H1 (cell line): ENCODE measurements at regions not wholly inside any gene's neighbourhood (a gene's known extent, or its start where the extent isn't known, plus 50 kb on each side); places are given as distances from the start of the nearest gene placed in this dataset.

Source experiments
- CTCF ChIA-PET: fragments of 300-600 bp; sonication (Branson Sonifier 250); formaldehyde crosslinking; loops from one replicate; lab custom pipeline; 2021; ENCODE audit not compliant: partially characterized antibody; lab: Charles Lee
- POLR2A ChIA-PET: fragments of 300-600 bp; sonication (Branson Sonifier 250); formaldehyde crosslinking; loops from one replicate; lab custom pipeline; 2021; ENCODE audit warnings: inconsistent platforms; ENCODE audit not compliant: partially characterized antibody; lab: Charles Lee
- DNase-seq, 2 experiments: peaks; one replicate each; pipeline versions ENCODE4 v3.0.0 to v3.0.0-alpha.2; 2010 to 2022; ENCODE audit warnings: low spot score in 2 of 2, low read depth in 1 of 2, mixed read lengths in 1 of 2
- FAIRE-seq: peaks from 2 replicates; lab custom pipeline; 2011; peaks lifted over from hg19 to GRCh38; lab: Jason Lieb, UNC
- H2AFZ ChIP-seq: 2 replicates; pipeline ENCODE4 v1.8.1; 2012; ENCODE audit warnings: low read length, inconsistent platforms
- H2AK5ac ChIP-seq: 2 replicates; pipeline ENCODE4 v1.6.1; 2013; ENCODE audit warnings: low read depth, low read length
- H2BK120ac ChIP-seq: replicated peaks from 2 replicates; pipeline ENCODE3; 2013; ENCODE audit warnings: low read depth, low read length, inconsistent platforms
- H2BK12ac ChIP-seq: 2 replicates; pipeline ENCODE4 v1.6.1; 2013; ENCODE audit warnings: low read depth, low read length
- H2BK15ac ChIP-seq: 2 replicates; pipeline ENCODE4 v1.6.1; 2013; ENCODE audit warnings: low read length
- H2BK20ac ChIP-seq: 2 replicates; pipeline ENCODE4 v1.6.1; 2013; ENCODE audit warnings: low read length
- H2BK5ac ChIP-seq: 2 replicates; pipeline ENCODE4 v1.6.1; 2013; ENCODE audit warnings: low read depth, low read length
- H3K14ac ChIP-seq: 2 replicates; pipeline ENCODE4 v1.6.1; 2013; ENCODE audit warnings: inconsistent platforms; ENCODE audit not compliant: insufficient read length
- H3K18ac ChIP-seq: 2 replicates; pipeline ENCODE4 v1.6.1; 2013; ENCODE audit warnings: low read length; ENCODE audit errors: extremely low read depth
- H3K23ac ChIP-seq: 2 replicates; pipeline ENCODE4 v1.6.1; 2013; ENCODE audit warnings: inconsistent platforms; ENCODE audit not compliant: insufficient read length
- H3K23me2 ChIP-seq: 2 replicates; pipeline ENCODE4 v1.6.1; 2013; ENCODE audit warnings: low read depth, low read length
- H3K27ac ChIP-seq: 2 replicates; pipeline ENCODE4 v1.6.1; 2011; ENCODE audit warnings: low read depth, low read length, inconsistent platforms
- H3K27me3 ChIP-seq, 4 experiments: replicated peaks in 1 of 4; 1 replicate in 1 of 4; 2 replicates in 3 of 4; pipeline versions ENCODE4 v1.6.1 to v1.8.1; 2011 to 2013; ENCODE audit warnings: low read length in 3 of 4, mild to moderate bottlenecking in 3 of 4, inconsistent platforms in 2 of 4, mixed read lengths in 2 of 4, moderate library complexity in 1 of 4; ENCODE audit not compliant: control insufficient read depth in 3 of 4, insufficient read depth in 3 of 4; ENCODE audit errors: extremely low read depth in 1 of 4
- H3K36me3 ChIP-seq, 4 experiments: 2 replicates each; pipeline versions ENCODE4 v1.6.1 to v1.8.1; 2011 to 2013; ENCODE audit warnings: mild to moderate bottlenecking in 4 of 4, low read length in 3 of 4, moderate library complexity in 2 of 4, control low read depth in 1 of 4, inconsistent platforms in 1 of 4; ENCODE audit not compliant: insufficient read depth in 4 of 4, control insufficient read depth in 2 of 4
- H3K4ac ChIP-seq: replicated peaks from 2 replicates; pipeline ENCODE3; 2013; ENCODE audit warnings: low read length, low read depth, mixed read lengths, inconsistent platforms; ENCODE audit not compliant: insufficient read length
- H3K4me1 ChIP-seq, 4 experiments: replicated peaks in 1 of 4; 1 replicate in 1 of 4; 2 replicates in 3 of 4; pipeline versions ENCODE4 v1.6.1 to v1.8.1; 2011 to 2013; ENCODE audit warnings: low read length in 3 of 4, inconsistent platforms in 2 of 4, mixed read lengths in 1 of 4; ENCODE audit not compliant: insufficient read depth in 4 of 4, control insufficient read depth in 3 of 4
- H3K4me2 ChIP-seq, 2 experiments: 2 replicates each; pipeline versions ENCODE4 v1.6.1 to v1.8.1; 2011 to 2013; ENCODE audit warnings: low read depth in 2 of 2, low read length in 2 of 2, control low read depth in 1 of 2, inconsistent platforms in 1 of 2, mild to moderate bottlenecking in 1 of 2; ENCODE audit not compliant: insufficient read depth in 1 of 2
- H3K4me3 ChIP-seq, 4 experiments: fragments of 200-600, 300-600 bp in 1 of 4; sonication (generic), shearing (Covaris generic), sonication (Bioruptor Twin) in 1 of 4; 2 replicates each; pipeline versions ENCODE4 v1.5.1 to v1.8.1; 2011 to 2016; ENCODE audit warnings: low read length in 4 of 4, low read depth in 3 of 4, control low read depth in 2 of 4, inconsistent platforms in 2 of 4, mild to moderate bottlenecking in 2 of 4, mixed read lengths in 1 of 4, moderate library complexity in 1 of 4; ENCODE audit not compliant: insufficient read depth in 2 of 4; ENCODE audit errors: extremely low read depth in 1 of 4
- H3K56ac ChIP-seq: replicated peaks from 2 replicates; pipeline ENCODE3; 2013; ENCODE audit warnings: low read depth, mild to moderate bottlenecking, mixed read lengths, low read length, inconsistent platforms; ENCODE audit not compliant: insufficient read length
- H3K79me1 ChIP-seq: 2 replicates; pipeline ENCODE4 v1.6.1; 2013; ENCODE audit warnings: low read depth, low read length, control low read depth
- H3K79me2 ChIP-seq, 2 experiments: 2 replicates each; pipeline versions ENCODE4 v1.6.1 to v1.8.1; 2012 to 2013; ENCODE audit warnings: low read length in 2 of 2, mild to moderate bottlenecking in 2 of 2, inconsistent platforms in 1 of 2; ENCODE audit not compliant: insufficient read depth in 2 of 2, control insufficient read depth in 1 of 2
- H3K9ac ChIP-seq, 4 experiments: replicated peaks in 1 of 4; 1 replicate in 1 of 4; 2 replicates in 3 of 4; pipeline versions ENCODE4 v1.6.1 to v1.8.1; 2011 to 2013; ENCODE audit warnings: low read depth in 3 of 4, low read length in 3 of 4, control low read depth in 2 of 4, mild to moderate bottlenecking in 2 of 4, moderate library complexity in 2 of 4, inconsistent platforms in 1 of 4; ENCODE audit errors: extremely low read depth in 1 of 4
- H3K9me3 ChIP-seq, 2 experiments: 2 replicates each; pipeline versions ENCODE4 v1.6.1 to v1.8.1; 2012 to 2013; ENCODE audit warnings: mild to moderate bottlenecking in 2 of 2, moderate library complexity in 2 of 2, control low read depth in 1 of 2, inconsistent platforms in 1 of 2, low read depth in 1 of 2, low read length in 1 of 2, mixed read lengths in 1 of 2; ENCODE audit not compliant: insufficient read depth in 2 of 2
- H4K20me1 ChIP-seq, 2 experiments: replicated peaks in 1 of 2; 2 replicates each; pipeline versions ENCODE3 to v1.8.1; 2011 to 2013; ENCODE audit warnings: inconsistent platforms in 2 of 2, low read length in 2 of 2, mild to moderate bottlenecking in 1 of 2; ENCODE audit not compliant: insufficient read depth in 2 of 2, control insufficient read depth in 1 of 2
- H4K5ac ChIP-seq: 2 replicates; pipeline ENCODE4 v1.6.1; 2013; ENCODE audit warnings: low read length, low read depth, mixed read lengths, inconsistent platforms; ENCODE audit not compliant: insufficient read length
- H4K8ac ChIP-seq: 2 replicates; pipeline ENCODE4 v1.8.0; 2013; ENCODE audit warnings: mild to moderate bottlenecking, moderate library complexity, low read length, inconsistent platforms; ENCODE audit not compliant: insufficient read depth; ENCODE audit errors: extremely low read depth
- H4K91ac ChIP-seq: replicated peaks from 2 replicates; pipeline ENCODE3; 2013; ENCODE audit warnings: low read length, mixed read lengths, inconsistent platforms; ENCODE audit not compliant: insufficient read length
- ASH2L ChIP-seq: fragments of 200-600, 300-600 bp; sonication (generic); IDR thresholded peaks from one replicate; pipeline ENCODE4 v1.7.1; 2017; ENCODE audit warnings: low read length
- CHD1 ChIP-seq: IDR thresholded peaks from 2 replicates; pipeline ENCODE4 v1.6.1; 2012; ENCODE audit warnings: low read depth, low read length, improper control_type of control experiment
- CHD2 ChIP-seq: IDR thresholded peaks from 2 replicates; pipeline ENCODE4 v1.6.1; 2012; ENCODE audit warnings: low read length, improper control_type of control experiment
- JUN ChIP-seq: IDR thresholded peaks from 2 replicates; pipeline ENCODE4 v1.6.1; 2011; ENCODE audit warnings: low read depth, mild to moderate bottlenecking, improper control_type of control experiment, low read length
- KDM4A ChIP-seq: IDR thresholded peaks from one replicate; pipeline ENCODE4 v1.7.1; 2012; ENCODE audit warnings: low read depth, mild to moderate bottlenecking, moderate library complexity, low read length, inconsistent platforms; ENCODE audit not compliant: severe bottlenecking
- NRF1 ChIP-seq: IDR thresholded peaks from 2 replicates; pipeline ENCODE4 v1.6.1; 2011; ENCODE audit warnings: mild to moderate bottlenecking, low read depth, low read length, improper control_type of control experiment
- POU5F1 ChIP-seq: IDR thresholded peaks from 2 replicates; pipeline ENCODE4 v1.6.1; 2011; ENCODE audit warnings: low read depth, mild to moderate bottlenecking, low read length, moderate library complexity
- RBBP5 ChIP-seq: IDR thresholded peaks from 2 replicates; pipeline ENCODE4 v1.7.1; 2012; ENCODE audit warnings: low read depth, mild to moderate bottlenecking, inconsistent platforms, low read length, moderate library complexity, borderline replicate concordance
- TEAD4 ChIP-seq: IDR thresholded peaks from 2 replicates; pipeline ENCODE4 v1.6.1; 2012; ENCODE audit warnings: low read depth, low read length, inconsistent platforms, mixed read lengths
- YY1 ChIP-seq: IDR thresholded peaks from 2 replicates; pipeline ENCODE4 v1.6.1; 2011; ENCODE audit warnings: low read depth, mild to moderate bottlenecking, low read length
- ZNF274 ChIP-seq: IDR thresholded peaks from 2 replicates; pipeline ENCODE4 v1.7.0; 2012; ENCODE audit warnings: low read length, borderline replicate concordance; ENCODE audit errors: extremely low read depth
- WGBS, 2 experiments: shearing (Covaris generic) in 1 of 2; methylation state at CpG; one replicate each; pipeline versions ENCODE4 v1.1.6 to v1.1.7; 2013 to 2015; ENCODE audit warnings: low lambda C conversion rate in 2 of 2, mixed read lengths in 2 of 2, inconsistent platforms in 1 of 2, low coverage in 1 of 2, missing lambda C conversion rate in 1 of 2; ENCODE audit not compliant: insufficient replicate concordance in 2 of 2, insufficient coverage in 1 of 2, insufficient read length in 1 of 2; ENCODE audit errors: extremely low coverage in 1 of 2, missing lambda C conversion rate in 1 of 2; 5-methylcytosine and 5-hydroxymethylcytosine counted together

DNA sequence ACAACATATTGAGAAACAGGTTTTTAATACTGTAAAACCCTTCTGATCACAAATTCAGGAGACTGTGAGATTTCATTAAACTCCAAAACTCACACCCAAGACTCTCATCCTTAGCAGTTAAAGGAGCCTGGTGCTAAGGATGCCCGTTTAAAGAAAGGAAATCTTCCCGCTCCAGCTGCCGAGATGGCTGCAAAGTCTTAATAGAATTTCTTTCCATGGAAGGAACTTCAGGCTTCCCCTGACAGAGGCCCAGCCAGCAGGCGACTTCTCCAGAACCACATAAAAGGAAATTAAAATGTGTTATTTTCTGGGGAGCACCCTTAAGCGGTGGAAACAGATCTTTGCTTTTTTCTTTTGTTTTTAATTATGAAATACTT is 104.7 kb upstream of the CHST15 start:
- H2BK15ac ChIP-seq: no peak overlapping the region
- no peak overlapping the region for H2BK120ac ChIP-seq
- no peak overlapping the region for H3K18ac ChIP-seq
- no peak overlapping the region for H3K56ac ChIP-seq
- H3K4me1 ChIP-seq: no peaks in the 10 kb centered on the region
- FAIRE-seq: no peak
- WGBS, 2 experiments: 77% methylated on average over 5 of the region's 5 CpGs; no CpG with 5 or more reads in 1 of the 2 experiments
- no peaks in the 10 kb centered on the region for H3K79me2 ChIP-seq
- no peak overlapping the region for H3K9ac ChIP-seq
- no peak overlapping the region for H4K8ac ChIP-seq
- no peak overlapping the region for H4K91ac ChIP-seq
- no peak overlapping the region for H3K4me2 ChIP-seq
- no peaks in the 10 kb centered on the region for H3K36me3 ChIP-seq
- no peak overlapping the region for H3K4me3 ChIP-seq
- CTCF ChIA-PET: interaction anchor here (0.6 to 0.8 kb wide), 2 partner anchors 19 to 315 kb away, joined by 3 read pairs; no protein-coding TSS in a partner anchor
- no peaks in the 10 kb centered on the region for H4K20me1 ChIP-seq
- 0 out of 4 replicates have a peak, but pooled peaks cover 0 to 3% of the 10 kb centered on the region in 2 experiments for H3K9me3 ChIP-seq
- POLR2A ChIA-PET: no interaction called here
- TF ChIP-seq RBBP5: no peak
- TF ChIP-seq NRF1: no peak
- TF ChIP-seq CHD1: no peak
- no peak for TF ChIP-seq ZNF274
- TF ChIP-seq CHD2: no peak
- no peak for TF ChIP-seq ASH2L
- TF ChIP-seq JUN: no peak
- no peak for TF ChIP-seq YY1
- no peak for TF ChIP-seq POU5F1
- TF ChIP-seq TEAD4: no peak
- no peak for TF ChIP-seq KDM4A
- H2BK20ac ChIP-seq: no peak overlapping the region
- H2AK5ac ChIP-seq: no peak overlapping the region
- H3K4ac ChIP-seq: no peak overlapping the region
- H2AFZ ChIP-seq: no peak overlapping the region
- H4K5ac ChIP-seq: no peak overlapping the region
- no peak overlapping the region for H2BK5ac ChIP-seq
- H2BK12ac ChIP-seq: no peak overlapping the region
- no peak for DNase-seq
- no peak overlapping the region for H3K23ac ChIP-seq
- H3K23me2 ChIP-seq: no peaks in the 10 kb centered on the region
- no peak overlapping the region for H3K27ac ChIP-seq
- H3K14ac ChIP-seq: no peak overlapping the region
- H3K79me1 ChIP-seq: no peaks in the 10 kb centered on the region
- no peaks in the 10 kb centered on the region for H3K27me3 ChIP-seq
